Endodermal cell (in vitro differentiated cells): ENCODE measurements at regions not wholly inside any gene's neighbourhood (a gene's known extent, or its start where the extent isn't known, plus 50 kb on each side); places are given as distances from the start of the nearest gene placed in this dataset.

ENCODE experiments used
- DNase-seq: peaks from one replicate; pipeline ENCODE4 v3.0.0-alpha.2; 2017
- H3K27ac ChIP-seq: 2 replicates; pipeline ENCODE4 v1.5.1; 2013; ENCODE audit warnings: mild to moderate bottlenecking, low read depth, low read length, moderate library complexity
- H3K27me3 ChIP-seq: 2 replicates; pipeline ENCODE4 v1.6.1; 2013; ENCODE audit warnings: mild to moderate bottlenecking, low read length, moderate library complexity; ENCODE audit not compliant: insufficient read depth, control insufficient read depth, poor library complexity, severe bottlenecking
- H3K36me3 ChIP-seq: 2 replicates; pipeline ENCODE4 v1.7.0; 2013; ENCODE audit warnings: mild to moderate bottlenecking, low read length, moderate library complexity; ENCODE audit not compliant: control insufficient read depth, insufficient read depth
- H3K4me1 ChIP-seq: one replicate; pipeline ENCODE4 v1.7.0; 2013; ENCODE audit warnings: low read length; ENCODE audit not compliant: control insufficient read depth, insufficient read depth
- H3K4me3 ChIP-seq: 2 replicates; pipeline ENCODE4 v1.5.1; 2013; ENCODE audit warnings: mild to moderate bottlenecking, low read length, moderate library complexity
- H3K9ac ChIP-seq: 2 replicates; pipeline ENCODE4 v1.6.1; 2013; ENCODE audit warnings: mild to moderate bottlenecking, low read length, moderate library complexity; ENCODE audit not compliant: poor library complexity, severe bottlenecking; ENCODE audit errors: extremely low read depth
- H3K9me3 ChIP-seq: 2 replicates; pipeline ENCODE4 v1.6.1; 2013; ENCODE audit warnings: mild to moderate bottlenecking, low read length, moderate library complexity; ENCODE audit not compliant: control insufficient read depth
- H3K27ac Mint-ChIP-seq: 2 replicates; pipeline ENCODE4 v1.8.0; 2020; ENCODE audit warnings: mixed read lengths
- H3K27me3 Mint-ChIP-seq: 2 replicates; pipeline ENCODE4 v1.8.0; 2021; ENCODE audit warnings: mild to moderate bottlenecking, mixed read lengths; ENCODE audit not compliant: insufficient read depth
- H3K36me3 Mint-ChIP-seq: 2 replicates; pipeline ENCODE4 v1.8.0; 2020; ENCODE audit warnings: low read depth, mixed read lengths
- H3K4me1 Mint-ChIP-seq: 2 replicates; pipeline ENCODE4 v1.8.0; 2020; ENCODE audit warnings: mixed read lengths
- H3K4me3 Mint-ChIP-seq: 2 replicates; pipeline ENCODE4 v1.8.0; 2020; ENCODE audit warnings: mild to moderate bottlenecking, moderate library complexity, mixed read lengths
- H3K9me3 Mint-ChIP-seq: 2 replicates; pipeline ENCODE4 v1.8.0; 2020; ENCODE audit warnings: mild to moderate bottlenecking, mixed read lengths
- WGBS, 2 experiments: methylation state at CpG; one replicate each; pipeline versions ENCODE4 v1.1.5 to v1.1.7; 2013; ENCODE audit warnings: missing lambda C conversion rate in 2 of 2, mixed read lengths in 1 of 2; ENCODE audit not compliant: insufficient coverage in 1 of 2, insufficient read length in 1 of 2; 5-methylcytosine and 5-hydroxymethylcytosine counted together
- TF ChIP-seq, protein P1 (sequence below): fragments of 200-600 bp; sonication (generic); conservative IDR thresholded peaks from 2 replicates; pipeline ENCODE4 v1.5.0; 2021; ENCODE audit warnings: antibody characterized with exemption, mild to moderate bottlenecking

DNA sequence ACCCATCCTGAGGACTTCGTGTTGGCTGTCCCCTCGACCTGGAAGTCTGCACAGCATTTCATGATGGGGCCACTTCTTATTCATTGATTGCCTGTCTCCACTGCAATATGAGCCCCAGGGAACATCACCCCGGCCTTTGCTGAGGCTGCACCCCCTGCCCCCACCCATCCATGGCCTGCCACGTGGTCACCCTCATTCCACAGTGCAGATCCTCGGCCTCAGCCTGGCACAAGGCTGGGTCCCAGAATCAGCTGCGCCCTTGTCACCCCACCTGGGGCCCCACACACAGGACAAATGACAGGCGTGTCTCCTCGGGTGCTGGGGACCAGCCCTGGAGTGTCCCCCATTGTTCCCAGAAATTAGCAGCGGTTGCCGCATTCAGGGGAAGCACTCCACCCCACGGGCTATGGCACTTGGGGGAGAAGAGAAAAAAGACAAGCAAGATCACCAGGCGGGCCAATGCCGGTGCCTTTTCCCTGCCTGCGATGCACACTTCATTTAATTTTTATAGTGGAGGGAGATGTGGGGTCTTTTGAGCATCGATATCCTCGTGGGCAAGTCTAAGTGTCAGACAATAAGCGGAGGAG is 157.4 kb downstream of the INHBB start:
- Mint-ChIP-seq H3K4me1 (no peaks in the 10 kb centered on the region), H3K27me3 (peaks cover 16% of the 10 kb centered on the region), H3K4me3 (no peak overlapping the region), H3K36me3 (no peaks in the 10 kb centered on the region), H3K9me3 (no peaks in the 10 kb centered on the region), H3K27ac (no peak overlapping the region)
- Histone ChIP-seq H3K9me3 (no peaks in the 10 kb centered on the region), H3K27me3 (peaks cover 17% of the 10 kb centered on the region), H3K4me3 (no peak overlapping the region), H3K27ac (peak overlapping the region; percentile 48), H3K4me1 (no peaks in the 10 kb centered on the region), H3K36me3 (no peaks in the 10 kb centered on the region), H3K9ac (no peak overlapping the region)
- WGBS, 2 experiments = 89 to 91% methylated on average over 12 to 17 of the region's 17 CpGs
- TF ChIP-seq, protein P1, sequence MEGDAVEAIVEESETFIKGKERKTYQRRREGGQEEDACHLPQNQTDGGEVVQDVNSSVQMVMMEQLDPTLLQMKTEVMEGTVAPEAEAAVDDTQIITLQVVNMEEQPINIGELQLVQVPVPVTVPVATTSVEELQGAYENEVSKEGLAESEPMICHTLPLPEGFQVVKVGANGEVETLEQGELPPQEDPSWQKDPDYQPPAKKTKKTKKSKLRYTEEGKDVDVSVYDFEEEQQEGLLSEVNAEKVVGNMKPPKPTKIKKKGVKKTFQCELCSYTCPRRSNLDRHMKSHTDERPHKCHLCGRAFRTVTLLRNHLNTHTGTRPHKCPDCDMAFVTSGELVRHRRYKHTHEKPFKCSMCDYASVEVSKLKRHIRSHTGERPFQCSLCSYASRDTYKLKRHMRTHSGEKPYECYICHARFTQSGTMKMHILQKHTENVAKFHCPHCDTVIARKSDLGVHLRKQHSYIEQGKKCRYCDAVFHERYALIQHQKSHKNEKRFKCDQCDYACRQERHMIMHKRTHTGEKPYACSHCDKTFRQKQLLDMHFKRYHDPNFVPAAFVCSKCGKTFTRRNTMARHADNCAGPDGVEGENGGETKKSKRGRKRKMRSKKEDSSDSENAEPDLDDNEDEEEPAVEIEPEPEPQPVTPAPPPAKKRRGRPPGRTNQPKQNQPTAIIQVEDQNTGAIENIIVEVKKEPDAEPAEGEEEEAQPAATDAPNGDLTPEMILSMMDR = no peak
- DNase-seq = no peak

DNA sequence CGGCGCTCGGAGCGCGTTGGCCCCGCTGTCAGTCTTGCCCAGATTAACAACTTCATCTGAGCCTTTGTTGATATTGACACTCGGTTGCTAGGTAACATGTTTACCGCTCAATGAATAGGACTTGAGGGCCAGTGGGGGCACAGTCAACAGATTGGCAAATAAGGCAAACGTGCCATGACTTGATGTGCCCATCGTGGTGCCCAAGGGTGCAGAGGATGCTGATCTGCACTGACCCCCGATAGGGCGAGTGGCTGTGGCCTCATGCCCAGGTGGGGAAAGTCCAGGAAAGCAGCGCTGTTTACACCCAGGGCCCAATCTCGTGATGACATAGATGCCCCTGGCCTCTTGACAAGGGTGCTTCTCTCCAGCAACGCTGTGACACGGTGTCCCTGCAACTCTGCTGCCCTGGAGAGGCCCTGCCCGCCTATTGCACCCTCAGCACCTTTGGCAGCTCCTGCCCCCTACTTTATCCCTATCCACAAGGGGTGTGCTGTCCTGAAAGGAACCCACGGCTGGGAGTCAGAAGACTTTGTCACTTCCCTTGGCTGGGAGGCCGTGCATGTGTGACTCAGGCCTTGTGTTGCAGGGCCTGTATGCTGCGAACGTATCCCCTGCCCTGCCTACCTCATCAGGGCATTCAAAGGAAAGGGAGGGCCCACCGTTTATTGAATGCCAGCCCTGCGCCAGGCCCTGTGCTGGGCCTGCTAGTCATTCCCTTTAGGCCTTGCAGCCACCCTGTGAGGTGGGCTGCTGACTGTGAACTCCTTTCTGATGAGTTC is 158.0 kb downstream of the INHBB start:
- Mint-ChIP-seq H3K4me3 (no peak overlapping the region), H3K36me3 (no peaks in the 10 kb centered on the region), H3K4me1 (no peaks in the 10 kb centered on the region), H3K27ac (no peak overlapping the region), H3K9me3 (no peaks in the 10 kb centered on the region), H3K27me3 (peaks cover 15% of the 10 kb centered on the region)
- Histone ChIP-seq H3K27me3 (peaks cover 17% of the 10 kb centered on the region), H3K9me3 (no peaks in the 10 kb centered on the region), H3K4me1 (no peaks in the 10 kb centered on the region), H3K36me3 (no peaks in the 10 kb centered on the region), H3K27ac (no peak overlapping the region), H3K9ac (no peak overlapping the region), H3K4me3 (no peak overlapping the region)
- TF ChIP-seq, protein P1 = no peak
- 80 to 84% methylated on average over 16 to 23 of the region's 23 CpGs for WGBS, 2 experiments
- no peak for DNase-seq

DNA sequence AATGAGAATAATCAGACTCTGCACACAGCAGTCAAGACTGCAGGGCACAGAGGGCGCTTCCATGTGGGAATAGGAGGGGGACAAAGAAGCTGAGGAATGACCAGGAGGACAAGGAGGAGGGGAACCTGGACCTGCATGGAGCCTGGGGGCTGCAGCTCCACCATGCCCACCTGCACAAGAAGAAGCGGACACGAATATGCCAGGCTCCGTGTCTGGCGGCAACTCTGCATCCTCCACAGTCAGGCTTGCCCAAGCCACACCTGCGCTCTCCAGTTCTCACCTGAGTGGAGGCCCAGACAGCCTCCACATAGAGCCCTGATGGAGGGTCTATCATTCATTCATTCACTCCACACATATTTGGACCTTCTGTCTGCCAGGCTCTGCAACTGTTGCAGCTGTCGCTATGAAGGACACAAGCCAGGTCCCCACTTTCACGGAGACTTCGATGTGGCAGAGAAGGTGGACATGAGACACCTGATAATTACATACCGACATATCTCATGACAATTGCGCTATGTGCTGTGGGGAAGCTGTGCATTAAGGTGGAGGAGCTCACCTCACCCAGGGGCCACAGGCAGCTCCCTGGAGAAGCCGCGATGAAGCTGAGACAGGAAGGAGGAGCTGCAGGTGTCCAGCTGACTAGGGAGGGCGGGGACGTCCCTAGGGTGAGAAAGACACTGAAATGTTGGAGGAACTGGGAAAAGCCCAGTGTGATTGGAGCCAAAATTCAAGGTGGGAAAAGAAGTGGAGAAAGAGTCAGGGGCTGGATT is 159.2 kb downstream of the INHBB start:
- H3K27me3 Mint-ChIP-seq = peaks cover 17% of the 10 kb centered on the region
- H3K9ac ChIP-seq = no peak overlapping the region
- no peaks in the 10 kb centered on the region for H3K4me1 Mint-ChIP-seq
- H3K36me3 ChIP-seq = no peaks in the 10 kb centered on the region
- no peaks in the 10 kb centered on the region for H3K9me3 Mint-ChIP-seq
- 88 to 93% methylated on average over 14 to 15 of the region's 15 CpGs for WGBS, 2 experiments
- H3K4me1 ChIP-seq = no peaks in the 10 kb centered on the region
- H3K4me3 ChIP-seq = no peak overlapping the region
- peaks cover 17% of the 10 kb centered on the region for H3K27me3 ChIP-seq
- DNase-seq = no peak
- H3K4me3 Mint-ChIP-seq = no peak overlapping the region
- H3K9me3 ChIP-seq = no peaks in the 10 kb centered on the region
- H3K36me3 Mint-ChIP-seq = no peaks in the 10 kb centered on the region
- H3K27ac Mint-ChIP-seq = no peak overlapping the region
- no peak overlapping the region for H3K27ac ChIP-seq
- TF ChIP-seq, protein P1 = no peak
